GM21528 (cell line): ENCODE measurements at regions not wholly inside any gene's neighbourhood (a gene's known extent, or its start where the extent isn't known, plus 50 kb on each side); places are given as distances from the start of the nearest gene placed in this dataset.
A peak's percentile ranks its signal among the peaks of the same experiment; 100 is the strongest.
"Not testable (repeated sequence)": the region's sequence is repeated elsewhere in the genome, so short reads cannot be mapped to it uniquely, and the experiment has no call there.

ENCODE experiments used
- ATAC-seq: cut with Tn5 transposase; IDR thresholded peaks from one replicate; pipeline ENCODE4 v1.9.1; 2021; ENCODE audit warnings: mild to moderate bottlenecking, moderate library complexity; ENCODE audit not compliant: unreplicated experiment, low FRiP score

DNA sequence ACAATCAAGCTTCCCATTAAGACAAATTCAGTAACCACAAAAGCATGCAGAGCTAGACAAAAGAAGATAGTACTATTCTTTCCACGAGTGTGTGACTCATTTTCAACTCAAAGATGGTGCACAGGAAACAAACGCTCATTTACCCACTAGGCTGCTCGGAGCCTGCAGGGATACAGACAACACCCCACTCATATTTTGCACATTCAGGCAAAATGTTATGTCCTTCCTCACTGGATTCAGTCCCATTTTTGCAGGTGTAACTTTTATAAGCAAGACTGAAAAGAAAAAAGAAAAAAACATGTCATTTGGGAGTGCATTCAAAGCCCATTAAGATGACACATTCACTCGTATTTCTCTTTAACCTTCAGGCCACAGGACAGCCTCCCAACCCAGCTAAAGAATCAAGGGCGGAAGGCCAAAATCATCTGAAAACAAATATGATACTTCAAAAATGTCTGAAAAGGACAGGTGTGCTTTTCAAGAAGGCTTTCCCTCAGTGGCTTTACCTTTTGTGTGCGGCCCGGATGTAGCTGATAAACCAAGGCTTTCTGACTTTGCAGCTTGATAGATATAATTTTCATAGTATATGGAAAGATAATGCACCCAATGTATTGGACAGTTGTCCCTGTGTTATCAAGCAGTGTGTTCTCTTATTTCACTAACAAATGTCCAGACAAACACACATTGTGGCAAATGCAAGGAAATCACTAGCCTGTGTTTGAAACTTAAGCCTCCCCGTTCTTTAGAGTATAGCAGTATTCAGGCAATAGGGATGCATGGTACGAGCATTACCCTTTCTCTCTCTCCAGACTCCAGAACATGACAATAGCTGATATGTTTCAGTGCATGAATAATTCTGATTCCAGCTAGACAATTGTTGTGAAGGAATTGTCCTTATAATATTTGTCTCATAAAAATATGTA lies 147.8 kb upstream of the KRR1 start:
- no peak for ATAC-seq

DNA sequence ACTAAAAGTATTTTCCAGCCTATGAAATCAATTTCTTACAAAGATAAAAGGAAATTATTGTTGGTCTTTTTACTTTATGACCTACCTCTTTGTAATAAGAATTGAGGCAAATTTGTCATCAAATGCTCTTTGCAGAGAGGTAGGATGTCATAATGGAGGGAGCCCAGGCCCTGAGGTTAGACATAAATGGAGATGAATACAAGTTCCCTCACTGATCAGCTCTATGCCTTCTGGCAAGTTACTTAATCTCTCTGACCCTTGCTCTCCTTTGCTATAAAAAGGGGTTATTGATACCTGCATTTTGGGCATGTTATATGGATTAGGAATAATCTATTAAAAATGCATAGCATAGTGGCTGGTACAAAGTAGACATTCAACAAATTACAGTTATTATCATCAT lies 146.9 kb upstream of the KRR1 start:
- ATAC-seq, result no peak

DNA sequence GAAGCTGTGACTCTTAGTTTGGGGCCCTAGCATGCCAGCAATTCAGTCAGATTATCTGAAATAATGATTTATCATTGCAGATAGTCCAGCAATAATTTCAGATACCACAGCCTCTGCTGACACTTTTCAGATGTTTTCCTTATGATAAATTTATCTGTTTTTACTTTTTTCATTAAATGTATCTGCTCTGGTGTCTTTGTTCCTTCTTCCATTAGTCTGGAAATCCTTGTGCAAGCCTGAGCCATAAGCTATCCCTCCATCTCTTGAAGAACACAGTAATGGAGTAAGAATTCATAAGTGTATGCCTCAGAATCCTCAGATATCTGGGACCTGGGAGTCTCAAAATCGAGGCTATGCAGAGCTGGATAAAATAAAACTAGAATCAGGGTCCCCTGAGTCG lies 146.4 kb upstream of the KRR1 start:
- ATAC-seq, result no peak

DNA sequence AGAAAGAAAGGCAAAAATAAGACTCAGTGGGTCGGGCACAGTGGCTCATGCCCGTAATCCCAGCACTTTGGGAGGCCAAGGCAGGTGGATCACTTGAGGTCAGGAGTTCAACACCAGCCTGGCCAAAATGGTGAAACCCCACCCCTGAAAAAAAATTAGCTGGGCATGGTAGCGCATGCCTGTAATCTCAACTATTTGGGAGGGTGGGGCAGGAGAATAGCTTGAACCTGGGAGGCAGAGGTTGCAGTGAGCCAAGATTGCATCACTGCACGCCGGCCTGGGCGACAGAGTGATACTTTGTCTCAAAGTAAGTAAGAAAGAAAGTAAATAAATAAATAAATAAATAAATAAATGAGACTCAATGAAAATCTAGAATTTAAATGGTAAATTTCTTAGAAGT lies 145.9 kb upstream of the KRR1 start:
- not testable (repeated sequence) for ATAC-seq

DNA sequence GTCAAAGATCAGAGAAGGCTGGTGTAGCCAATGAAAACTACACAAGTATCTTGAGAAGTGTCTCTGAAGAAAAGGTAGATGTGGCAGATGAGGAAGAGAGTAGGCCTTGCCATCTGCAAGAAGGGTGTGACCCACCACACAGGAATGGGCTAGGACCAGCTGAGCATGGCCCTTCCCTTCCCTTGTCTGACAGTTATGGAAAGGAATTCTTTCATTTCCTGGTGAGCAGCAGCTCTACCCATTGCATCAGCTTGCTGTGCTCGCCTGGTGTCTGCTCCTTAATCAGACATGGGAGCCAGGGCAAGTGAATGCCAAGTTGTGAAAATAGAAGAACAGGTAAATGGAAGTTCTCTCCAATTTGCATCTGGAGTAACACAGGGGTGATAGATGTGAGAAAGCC lies 145.2 kb upstream of the KRR1 start:
- ATAC-seq, result no peak

DNA sequence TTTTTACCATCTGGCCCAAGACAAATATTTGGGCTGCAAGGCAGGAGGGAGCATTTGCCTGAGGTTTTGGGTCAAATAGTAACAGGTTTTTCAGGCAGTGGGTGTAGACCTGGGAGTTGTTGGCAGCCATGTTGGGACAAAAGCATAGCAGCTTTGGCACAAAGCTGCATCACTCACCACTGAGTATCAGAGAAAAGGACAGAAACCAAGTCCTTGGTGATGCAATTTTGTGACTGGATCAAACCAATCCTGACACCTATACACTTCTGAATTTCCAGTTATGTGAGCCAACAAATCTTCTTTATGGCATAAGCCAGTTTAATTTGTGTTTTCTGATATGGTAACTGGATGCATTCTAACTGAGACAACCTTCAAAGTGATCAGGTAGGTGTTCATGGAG lies 144.8 kb upstream of the KRR1 start:
- ATAC-seq, result no peak

DNA sequence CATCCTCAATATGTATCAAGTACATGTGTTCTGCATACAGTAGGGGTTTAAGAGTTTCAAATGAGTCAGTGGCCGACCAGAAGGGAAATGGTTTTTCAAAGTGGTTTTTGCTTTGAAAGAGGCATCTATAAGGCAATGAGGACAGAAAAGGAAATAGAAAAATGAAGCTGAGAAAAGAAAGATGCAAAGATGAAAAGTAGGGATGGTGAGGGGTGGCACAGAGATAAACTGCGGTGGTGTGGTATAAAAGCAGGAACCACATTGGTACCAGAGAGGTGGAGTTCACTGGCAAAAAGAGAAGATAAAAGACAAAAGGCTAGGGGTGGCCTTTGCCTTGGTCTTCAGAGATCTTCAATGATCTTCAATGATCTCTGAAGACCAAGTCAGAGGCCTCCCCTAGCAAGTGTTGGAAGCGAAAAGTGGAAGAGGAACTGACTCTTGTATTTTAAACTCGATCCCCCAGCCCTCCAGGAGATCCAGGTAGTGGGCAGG lies 144.0 kb upstream of the KRR1 start:
- ATAC-seq, result peak; percentile 78

DNA sequence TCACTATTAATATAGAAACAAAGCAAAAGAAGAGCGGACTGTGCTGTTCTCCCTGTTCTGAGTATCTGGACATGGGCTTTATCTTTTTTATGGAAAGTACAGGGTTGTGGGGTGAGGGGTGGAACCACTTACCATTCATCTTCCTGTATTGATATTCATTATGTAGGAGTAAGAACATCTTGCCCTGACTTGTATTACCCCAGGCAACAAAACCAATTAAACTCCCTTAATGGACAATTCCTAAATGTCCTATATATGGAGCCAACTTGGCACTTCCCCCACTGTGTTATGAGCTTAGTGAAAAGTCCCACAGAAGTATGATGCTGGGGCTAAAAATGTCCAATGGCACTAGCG lies 139.9 kb upstream of the KRR1 start:
- ATAC-seq, result no peak

DNA sequence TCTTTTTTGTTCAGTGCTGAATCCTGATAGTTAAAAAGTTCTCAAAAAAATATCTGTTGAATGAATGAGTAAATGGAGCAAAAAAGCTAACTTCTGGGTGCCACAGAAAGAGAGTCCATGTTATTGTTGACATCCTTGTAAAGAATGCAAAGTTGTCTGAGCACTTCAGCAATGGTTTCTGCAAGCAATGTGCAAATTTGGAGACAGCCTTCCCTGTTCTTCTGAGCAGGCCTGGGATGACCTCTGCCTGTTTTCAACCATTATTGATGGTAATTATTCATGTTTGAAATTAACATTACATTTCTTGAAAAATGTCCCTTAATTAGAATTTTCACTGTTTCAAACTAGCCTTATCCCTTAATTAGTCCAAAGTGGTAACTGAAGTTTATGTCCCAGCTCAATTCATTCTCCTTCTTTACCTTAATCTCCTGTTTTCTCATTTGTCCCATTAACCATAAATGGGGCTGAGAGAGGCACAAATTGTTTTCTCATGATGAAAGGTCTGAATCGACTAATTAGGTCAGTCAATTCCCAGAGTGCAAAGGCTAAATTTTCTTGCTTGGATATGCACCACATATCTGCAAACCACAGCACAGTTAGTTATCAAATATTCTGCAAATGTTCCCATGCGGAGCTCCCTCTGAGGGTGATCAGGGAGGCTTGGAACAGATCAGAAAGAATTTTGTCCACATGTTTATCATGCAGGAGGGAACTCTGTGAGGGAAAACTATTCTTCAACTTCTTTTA lies 139.4 kb upstream of the KRR1 start:
- no peak for ATAC-seq

DNA sequence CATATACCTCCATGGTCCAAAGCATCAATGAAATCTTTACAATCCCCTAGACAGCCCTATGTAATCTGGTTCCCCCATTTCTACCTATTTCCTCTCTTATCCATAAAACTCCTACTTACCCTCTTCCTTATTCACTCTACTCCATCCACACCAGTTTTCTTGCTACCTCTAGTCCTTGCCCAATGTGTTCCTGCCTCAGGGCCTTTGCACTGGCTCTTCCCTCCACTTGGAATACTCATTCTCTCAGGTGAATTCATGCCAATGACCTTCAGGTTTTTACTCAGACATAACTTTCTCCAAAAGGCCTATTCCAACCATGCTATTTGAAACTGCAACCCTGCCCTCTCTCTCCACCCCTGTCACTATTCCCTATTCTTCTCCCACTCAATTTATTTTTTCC lies 138.7 kb upstream of the KRR1 start:
- no peak for ATAC-seq

DNA sequence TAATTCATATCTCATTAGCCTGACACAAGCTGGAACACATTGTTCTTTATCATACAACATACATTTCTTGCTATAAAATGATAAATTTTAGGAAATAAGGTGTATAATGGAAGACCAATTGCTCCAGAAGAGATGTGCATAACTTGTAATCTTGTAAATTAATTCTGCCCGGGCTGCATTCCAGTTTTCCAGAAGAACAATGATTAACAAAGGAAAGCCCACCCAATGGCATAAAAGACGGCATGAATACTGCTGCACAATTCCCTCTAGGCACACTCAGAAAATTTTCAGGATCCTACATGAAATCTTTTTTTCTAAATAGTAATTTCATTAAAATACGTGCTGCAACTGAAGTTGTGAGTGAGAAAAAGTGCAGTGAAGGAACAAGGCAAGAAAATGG lies 137.4 kb upstream of the KRR1 start:
- ATAC-seq, result no peak

DNA sequence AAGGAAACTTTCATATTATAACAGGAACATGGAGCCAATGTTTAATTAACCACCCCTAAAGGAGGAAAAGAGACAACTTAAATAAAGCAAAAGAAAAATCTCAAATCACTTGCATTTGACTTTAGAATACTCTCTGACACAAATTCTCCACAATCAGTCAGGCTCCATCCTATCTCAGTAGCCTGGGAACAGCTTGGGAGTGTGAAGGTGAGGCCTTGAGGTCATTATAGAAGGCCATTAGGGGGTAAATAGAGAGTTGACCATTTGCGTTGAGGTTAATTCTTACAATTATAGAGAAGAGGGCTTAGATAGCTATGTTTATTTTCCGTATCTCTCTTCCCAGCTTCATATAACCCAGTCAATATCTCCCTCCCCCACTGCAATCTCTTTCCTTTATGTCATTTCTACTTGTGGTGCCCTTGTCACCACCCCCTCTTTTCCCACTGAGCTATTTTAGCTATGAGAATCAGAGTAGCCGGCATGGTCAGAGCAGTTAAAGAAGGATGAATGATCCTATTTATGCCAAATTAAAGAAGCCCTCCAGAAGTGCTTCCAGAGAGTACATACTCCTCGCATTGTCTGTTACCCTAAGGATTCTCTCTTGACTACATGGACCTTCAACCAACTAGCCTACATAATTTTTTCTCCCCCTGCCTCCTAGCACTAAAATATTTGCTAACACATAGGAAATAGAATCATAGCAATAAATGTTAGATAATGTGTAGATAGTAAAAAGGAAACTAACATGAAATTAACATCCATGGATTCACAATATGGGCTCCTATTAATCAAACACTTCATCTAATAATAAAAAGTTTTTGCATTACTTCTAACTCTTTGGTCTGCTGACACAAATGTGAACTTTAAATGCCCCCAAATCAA lies 135.2 kb upstream of the KRR1 start:
- no peak for ATAC-seq

DNA sequence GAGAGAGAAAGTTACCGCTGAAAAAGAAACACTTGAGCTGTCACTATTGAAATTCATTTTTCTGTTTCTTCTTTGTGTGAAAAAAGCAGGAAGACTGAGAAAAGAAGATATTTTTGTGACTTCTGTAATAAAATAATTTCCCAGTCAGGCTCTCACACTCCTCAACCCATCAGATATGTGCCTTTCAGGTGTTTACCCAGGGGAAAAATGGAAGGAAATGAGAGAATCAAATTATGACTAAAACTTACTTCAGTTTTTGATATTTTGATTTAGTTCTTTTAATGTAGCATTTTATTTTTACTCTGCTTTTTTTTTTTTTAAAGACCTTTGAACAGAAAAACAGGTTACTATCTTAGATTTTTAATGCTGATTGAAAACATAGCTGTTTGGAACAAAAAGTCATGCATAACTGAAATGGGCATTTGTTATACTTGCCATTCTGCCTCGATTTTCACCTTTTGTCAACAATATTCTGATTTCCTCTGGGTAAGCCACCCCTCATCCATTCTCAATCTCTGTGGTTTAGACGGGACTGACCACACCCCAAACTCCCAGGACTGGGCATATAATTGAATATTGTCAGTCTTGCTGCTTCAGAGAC lies 133.2 kb upstream of the KRR1 start:
- ATAC-seq, result no peak

DNA sequence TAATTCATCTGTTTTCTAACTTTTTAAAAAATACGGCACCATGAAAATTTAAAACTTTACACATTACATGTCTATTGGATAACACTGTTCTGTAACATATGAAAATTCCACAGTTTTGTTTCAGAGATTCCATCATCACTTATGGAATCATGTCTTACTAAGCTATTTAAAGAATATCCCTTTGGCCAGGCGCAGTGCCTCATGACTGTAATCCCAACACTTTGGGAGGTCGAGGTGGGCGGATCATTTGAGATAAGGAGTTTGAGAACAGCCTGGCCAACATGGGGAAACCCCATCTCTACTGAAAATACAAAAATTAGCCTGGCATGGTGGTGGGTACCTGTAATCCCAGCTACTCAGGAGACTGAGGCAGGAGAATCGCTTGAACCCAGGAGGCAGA lies 131.7 kb upstream of the KRR1 start:
- ATAC-seq, result not testable (repeated sequence)

DNA sequence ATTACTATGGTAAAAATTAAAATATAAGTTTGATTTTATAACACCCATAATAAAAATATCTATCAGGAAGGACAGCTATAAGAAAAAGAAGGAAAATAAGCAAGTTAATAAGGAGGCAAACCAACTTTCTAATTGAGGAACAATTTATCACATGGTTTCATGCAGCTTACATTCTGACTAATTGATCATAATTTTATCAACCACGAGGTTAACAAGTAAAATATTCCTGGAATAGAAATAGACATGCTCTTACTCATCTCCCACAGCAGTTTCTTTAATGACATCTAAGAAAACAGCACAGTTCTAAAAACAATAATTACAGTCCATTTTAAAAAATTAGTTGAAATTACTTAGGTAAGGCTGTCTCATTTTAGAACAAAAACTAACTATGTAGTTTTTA lies 130.8 kb upstream of the KRR1 start:
- no peak for ATAC-seq

DNA sequence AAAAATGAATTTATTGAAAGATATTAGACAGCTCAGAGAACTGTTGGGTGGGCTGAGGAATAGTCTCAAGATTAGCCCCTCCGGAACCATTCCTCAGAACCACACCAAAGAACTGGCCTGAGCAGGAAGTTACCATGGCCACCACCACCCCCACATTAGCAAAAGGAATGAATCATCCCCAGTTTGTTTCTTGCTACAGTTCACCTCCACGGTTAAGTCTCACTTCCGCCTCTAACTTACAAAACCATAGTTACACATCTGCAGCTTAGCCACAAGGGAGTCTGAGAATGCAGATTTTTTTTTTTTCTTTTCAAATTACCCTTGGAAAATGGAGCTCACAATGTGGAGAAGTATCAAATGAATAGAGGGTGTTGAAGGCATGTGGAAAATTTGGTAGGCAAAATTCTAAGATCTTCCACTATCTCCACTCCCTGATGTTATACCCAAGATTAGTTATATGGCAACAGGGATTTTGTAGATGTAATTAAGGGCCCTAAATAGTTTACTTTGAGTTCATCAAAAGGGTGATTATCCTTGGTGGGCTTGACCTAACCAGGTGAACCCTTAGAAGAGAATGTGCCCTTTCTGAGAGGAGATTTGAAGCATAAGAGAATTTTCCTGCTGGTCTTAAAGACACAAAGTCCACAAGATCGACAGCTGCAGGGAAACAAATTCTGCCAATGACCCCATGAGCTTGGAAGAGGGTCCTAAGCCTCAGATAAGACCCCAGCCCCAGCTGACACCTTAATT lies 129.8 kb upstream of the KRR1 start:
- peak; percentile 98 for ATAC-seq

DNA sequence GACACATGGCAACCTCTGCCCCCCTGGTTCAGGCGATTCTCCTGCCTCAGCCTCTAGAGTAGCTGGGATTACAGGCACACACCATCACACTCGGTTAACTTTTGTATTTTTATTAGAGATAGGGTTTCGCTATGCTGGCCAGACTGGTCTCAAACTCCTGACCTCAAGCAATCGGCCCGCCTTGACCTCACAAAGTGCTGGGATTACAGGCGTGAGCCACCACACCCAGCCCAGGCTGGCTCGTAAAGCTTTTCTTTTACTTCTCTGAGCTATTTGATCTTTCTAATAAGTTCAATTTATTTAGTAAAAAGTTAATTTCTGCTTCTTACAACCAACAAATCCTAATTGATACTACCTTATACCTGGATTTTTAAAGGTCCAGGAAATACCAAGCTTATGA lies 127.4 kb upstream of the KRR1 start:
- no peak for ATAC-seq

DNA sequence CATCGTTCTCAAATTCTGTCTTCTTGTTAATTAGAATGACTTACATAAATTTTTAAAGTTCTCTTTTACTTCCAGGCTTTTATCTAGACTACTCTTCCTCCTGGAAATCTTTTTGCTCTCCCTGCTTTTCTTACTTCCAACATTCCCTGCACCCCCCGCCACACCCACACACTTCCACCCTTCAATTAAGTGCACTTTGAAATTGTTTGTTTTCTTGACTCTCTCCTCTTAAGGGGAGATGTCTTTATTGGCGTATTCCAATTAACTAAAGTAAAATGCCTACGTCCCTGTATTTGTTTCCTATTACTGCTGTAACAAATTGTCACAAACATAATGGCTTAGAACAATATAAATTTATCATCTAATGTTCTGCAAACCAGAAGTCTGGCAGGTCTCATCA lies 125.2 kb upstream of the KRR1 start:
- no peak for ATAC-seq

DNA sequence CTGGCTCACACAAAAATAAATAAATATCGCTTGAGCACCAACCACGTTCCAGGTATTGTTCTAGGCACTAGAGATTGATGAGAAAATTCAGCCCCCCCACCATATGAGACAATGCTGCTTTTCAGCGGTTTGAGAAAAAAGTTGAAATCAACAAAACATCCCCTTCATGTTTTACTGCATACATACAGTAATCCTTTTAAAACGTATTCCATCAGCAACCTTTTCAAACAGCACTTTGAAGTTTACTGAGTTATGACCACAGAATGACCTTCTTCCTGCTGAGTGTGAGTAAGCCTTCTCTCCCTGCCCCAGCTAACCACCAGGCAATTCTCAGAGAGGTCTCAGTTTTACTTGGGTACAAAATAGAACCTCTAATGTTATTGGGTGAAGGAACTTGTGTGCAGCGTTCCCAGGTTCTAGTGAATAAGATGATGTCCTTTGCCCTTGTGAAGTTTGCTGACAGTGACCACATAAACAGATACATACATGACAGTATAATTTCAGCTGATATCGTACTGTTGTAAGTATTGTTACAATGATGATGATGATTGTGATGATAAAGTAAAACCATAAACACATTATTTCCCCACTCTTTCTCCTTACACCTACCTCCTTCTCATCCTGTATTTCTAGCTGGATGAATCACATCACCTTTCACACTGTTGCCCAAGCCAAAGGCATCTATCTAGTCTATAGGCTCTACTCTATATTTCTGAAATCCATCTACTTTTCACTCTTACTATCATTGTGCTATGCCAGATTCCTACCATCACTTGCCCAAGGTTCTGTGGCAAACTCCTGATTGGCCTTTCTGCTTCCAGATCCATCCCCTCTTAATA lies 124.4 kb upstream of the KRR1 start:
- no peak for ATAC-seq
